AG10803 (cell line): ENCODE measurements at regions not wholly inside any gene's neighbourhood (a gene's known extent, or its start where the extent isn't known, plus 50 kb on each side); places are given as distances from the start of the nearest gene placed in this dataset.

Source experiments
- DNase-seq: peaks from one replicate; pipeline ENCODE4 v3.0.0; 2010; ENCODE audit warnings: low read depth
- H3K4me3 ChIP-seq: 2 replicates; pipeline ENCODE4 v1.5.1; 2011; ENCODE audit warnings: mild to moderate bottlenecking, low read length, control low read depth
- CTCF ChIP-seq: conservative IDR thresholded peaks from 2 replicates; pipeline ENCODE4 v1.5.1; 2011; ENCODE audit warnings: mild to moderate bottlenecking, low read length, control low read depth, inconsistent platforms

- no peak for DNase-seq
- H3K4me3 ChIP-seq, result no peak overlapping the region
- no peak for TF ChIP-seq CTCF
These were observed 435.7 kb downstream of the PLK2 start for GRCh38 chr5:58024151-58024550.

GRCh38 chr5:58022055-58022454, 437.8 kb downstream of the PLK2 start:
- no peak overlapping the region for H3K4me3 ChIP-seq
- DNase-seq, result peak; percentile 65
- TF ChIP-seq CTCF, result no peak

GRCh38 chr5:58021466-58021865, 438.4 kb downstream of the PLK2 start:
- DNase-seq, result no peak

GRCh38 chr5:58019614-58020013, 440.3 kb downstream of the PLK2 start:
- TF ChIP-seq CTCF, result no peak
- peak; percentile 14 for DNase-seq

More at GRCh38 chr5:58021466-58021865, 438.4 kb downstream of the PLK2 start:
- no peak for TF ChIP-seq CTCF
- no peak overlapping the region for H3K4me3 ChIP-seq

GRCh38 chr5:58018016-58018415, 441.9 kb downstream of the PLK2 start:
- no peak overlapping the region for H3K4me3 ChIP-seq
- no peak for DNase-seq
- no peak for TF ChIP-seq CTCF

More at GRCh38 chr5:58019614-58020013, 440.3 kb downstream of the PLK2 start:
- H3K4me3 ChIP-seq, result no peak overlapping the region

GRCh38 chr5:58016877-58017276, 443.0 kb downstream of the PLK2 start:
- DNase-seq, result no peak
- no peak overlapping the region for H3K4me3 ChIP-seq
- TF ChIP-seq CTCF, result no peak

GRCh38 chr5:58016358-58016757, 443.5 kb downstream of the PLK2 start:
- no peak overlapping the region for H3K4me3 ChIP-seq
- DNase-seq, result peak; percentile 84
- no peak for TF ChIP-seq CTCF
